GM04504 (cell line): ENCODE measurements at regions not wholly inside any gene's neighbourhood (a gene's known extent, or its start where the extent isn't known, plus 50 kb on each side); places are given as distances from the start of the nearest gene placed in this dataset.
"Not testable (repeated sequence)": the region's sequence is repeated elsewhere in the genome, so short reads cannot be mapped to it uniquely, and the experiment has no call there.

ENCODE experiments used
- DNase-seq: peaks from one replicate; pipeline ENCODE4 v3.0.0-alpha.2; 2012; ENCODE audit warnings: low read depth

DNA sequence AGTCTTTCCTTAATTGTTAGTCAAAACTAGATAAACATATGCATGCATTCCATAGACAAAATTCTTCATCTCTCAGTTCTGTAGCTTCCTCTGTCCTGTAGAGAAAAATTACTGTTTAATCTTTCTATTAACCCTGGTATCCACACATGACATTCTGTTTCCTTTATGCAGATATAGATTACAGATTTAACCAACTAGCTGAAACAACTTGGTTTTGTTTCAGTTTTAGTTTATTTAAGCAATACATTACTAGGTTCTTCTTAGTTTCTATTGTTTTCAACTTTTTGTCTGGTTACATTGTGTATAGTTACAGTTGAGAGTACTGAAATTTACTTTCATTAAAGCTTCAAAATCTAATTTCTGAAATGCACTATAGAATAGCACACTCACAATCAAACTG, 933.9 kb upstream of the EPHA5 start:
- no peak for DNase-seq

DNA sequence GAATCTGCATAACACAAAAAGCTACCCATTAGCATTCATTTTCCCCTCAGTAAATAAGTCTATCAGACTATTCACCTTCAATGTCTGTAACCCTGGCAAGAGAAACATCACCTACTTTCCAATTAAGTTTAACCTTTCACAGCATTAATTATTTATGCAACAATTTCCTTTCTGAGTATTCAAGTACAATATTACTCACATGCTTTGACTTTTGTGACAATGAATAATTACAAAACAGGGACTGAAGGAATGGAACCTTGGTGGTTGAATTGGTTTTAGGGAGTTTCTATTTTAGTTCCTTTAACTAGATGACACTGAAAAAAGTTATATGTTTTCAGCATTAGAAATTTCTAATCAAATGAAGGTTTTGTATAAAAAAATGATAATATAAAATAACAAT, 932.3 kb upstream of the EPHA5 start:
- DNase-seq: no peak

DNA sequence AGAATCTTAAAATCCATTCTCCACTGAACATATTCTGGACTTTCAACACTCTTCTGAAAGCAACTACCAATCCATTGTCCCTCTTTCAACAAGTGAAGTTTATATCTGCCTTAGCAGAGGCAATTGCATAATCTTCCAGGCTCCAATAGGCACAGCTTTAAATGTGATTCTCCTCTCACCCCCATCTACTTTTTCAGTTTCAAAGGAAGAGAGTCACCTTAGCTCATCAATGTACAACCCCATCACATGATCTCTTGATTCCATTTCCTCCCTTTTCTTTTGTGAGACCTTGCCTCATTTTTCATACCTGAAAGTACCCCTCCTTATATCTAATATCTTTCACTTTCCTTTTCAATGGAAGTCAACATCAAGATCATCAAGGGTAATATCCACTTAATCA, 921.7 kb upstream of the EPHA5 start:
- no peak for DNase-seq

DNA sequence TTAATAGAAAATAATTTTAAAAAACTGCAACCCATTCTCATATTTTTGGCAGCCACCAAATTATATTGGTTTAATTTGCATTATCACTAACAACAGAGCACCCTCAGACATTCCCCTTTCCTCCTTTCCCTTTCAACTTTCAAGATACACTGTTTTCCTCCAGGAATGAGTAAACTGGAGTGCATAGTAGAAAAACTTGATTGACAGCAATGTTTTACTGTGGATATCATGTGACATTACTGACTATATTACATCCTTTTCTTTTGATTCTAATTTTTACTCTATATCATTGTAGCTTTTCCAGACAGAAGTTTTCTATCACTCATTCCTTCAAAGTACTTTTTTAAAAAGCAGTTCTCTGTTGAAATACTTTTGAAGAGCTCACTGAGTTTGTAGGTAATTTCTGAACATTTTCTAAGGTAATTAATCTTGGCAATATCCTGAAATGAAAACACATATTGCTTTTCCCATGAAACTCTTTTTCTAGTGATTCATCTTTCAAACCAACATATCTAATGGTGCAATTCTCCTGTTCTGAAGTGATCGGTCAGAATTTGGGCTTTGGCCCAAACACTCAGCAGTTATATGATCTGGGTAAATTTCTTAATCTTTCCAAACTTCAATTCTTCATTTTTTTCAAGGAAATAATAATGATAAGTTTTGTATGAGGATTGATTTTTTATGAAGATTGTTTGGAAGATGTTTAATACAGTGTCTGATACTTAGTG, 920.4 kb upstream of the EPHA5 start:
- no peak for DNase-seq

DNA sequence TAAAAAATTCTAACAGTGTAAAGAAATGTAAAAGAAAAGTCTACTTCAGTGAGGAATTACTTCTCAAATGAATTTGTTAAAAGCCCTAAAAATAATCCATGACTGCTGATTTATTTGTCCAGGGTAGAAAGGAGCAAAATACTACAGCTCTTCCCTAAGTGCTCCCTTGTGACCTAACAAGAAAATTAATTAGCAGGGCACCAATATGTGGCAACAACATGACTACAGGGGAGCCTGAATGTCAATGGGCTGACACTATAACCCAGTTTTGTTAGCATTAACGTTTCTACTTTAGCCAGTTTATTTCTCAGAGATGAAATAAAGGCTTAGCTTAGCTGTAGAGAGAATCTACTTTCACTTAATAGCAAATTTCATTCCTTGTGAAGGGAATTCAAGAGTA, 918.9 kb upstream of the EPHA5 start:
- DNase-seq: no peak

DNA sequence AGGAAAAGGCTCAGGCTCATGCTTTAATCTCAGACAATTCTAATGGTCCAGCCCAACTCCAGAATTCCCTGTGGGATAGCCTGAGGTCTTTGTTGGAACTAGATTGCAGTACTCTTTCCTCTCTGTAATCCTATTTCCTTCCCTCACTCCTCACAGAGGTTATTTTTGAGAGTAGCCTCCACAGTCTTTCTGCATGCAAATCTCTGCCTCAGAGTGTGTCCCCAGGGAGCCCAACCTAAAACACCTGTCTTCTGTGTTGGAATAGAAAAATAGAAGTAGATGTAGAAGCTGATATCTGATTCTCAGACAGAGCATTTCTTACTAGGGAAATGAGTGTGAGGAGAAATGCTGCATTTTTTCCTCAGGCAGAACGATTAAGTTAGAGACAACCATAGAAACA, 915.5 kb upstream of the EPHA5 start:
- DNase-seq: no peak

DNA sequence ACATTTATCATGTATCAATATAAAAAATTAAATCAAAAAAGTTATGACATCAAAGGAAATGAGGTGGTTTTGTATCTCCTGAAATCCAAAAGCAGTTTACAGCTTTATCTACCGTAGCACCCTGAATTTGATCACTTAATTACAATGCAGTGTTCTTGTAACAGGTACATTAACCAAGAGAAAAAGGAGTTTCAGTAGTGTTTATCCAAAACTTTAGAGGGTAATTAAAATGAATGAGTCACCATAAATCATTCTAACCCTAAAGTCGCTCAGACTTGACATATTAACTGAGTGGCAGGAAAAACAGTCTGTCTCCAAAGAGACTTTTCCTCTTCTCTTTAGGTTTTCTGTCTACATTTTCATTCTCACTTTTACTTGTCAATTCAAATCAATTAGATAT, 907.6 kb upstream of the EPHA5 start:
- no peak for DNase-seq

DNA sequence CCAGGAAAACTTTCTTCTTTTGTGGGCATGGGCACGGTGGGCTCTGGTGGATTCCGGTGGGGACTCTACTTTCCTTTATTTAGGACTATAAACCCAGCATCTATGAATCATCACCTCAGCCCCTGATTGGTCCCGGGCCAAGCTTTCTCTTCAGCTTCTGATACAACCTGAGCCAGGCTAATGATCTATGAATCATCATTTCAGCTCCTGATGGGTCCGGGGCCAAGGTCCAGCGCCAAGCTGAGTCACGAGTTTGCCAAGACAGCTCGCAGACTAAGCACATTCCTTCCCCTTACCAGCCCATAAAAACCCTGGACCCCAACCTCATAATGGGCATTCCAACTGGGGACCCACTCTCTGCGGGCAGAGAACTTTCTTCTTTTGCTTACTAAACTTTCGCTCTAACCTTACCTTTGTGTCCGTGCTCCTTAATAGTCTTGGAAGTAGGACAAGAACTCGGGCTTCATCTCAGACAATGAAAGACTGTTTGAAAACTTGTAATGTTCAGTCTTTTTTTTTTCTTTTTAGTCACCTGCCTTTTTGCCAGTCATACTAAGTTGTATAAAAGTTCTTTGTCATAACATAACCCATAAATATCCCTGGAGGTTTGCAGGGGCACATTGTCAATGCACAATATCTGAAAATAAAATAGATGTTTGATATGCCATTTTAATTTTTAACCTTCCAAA, 904.9 kb upstream of the EPHA5 start:
- no peak for DNase-seq

DNA sequence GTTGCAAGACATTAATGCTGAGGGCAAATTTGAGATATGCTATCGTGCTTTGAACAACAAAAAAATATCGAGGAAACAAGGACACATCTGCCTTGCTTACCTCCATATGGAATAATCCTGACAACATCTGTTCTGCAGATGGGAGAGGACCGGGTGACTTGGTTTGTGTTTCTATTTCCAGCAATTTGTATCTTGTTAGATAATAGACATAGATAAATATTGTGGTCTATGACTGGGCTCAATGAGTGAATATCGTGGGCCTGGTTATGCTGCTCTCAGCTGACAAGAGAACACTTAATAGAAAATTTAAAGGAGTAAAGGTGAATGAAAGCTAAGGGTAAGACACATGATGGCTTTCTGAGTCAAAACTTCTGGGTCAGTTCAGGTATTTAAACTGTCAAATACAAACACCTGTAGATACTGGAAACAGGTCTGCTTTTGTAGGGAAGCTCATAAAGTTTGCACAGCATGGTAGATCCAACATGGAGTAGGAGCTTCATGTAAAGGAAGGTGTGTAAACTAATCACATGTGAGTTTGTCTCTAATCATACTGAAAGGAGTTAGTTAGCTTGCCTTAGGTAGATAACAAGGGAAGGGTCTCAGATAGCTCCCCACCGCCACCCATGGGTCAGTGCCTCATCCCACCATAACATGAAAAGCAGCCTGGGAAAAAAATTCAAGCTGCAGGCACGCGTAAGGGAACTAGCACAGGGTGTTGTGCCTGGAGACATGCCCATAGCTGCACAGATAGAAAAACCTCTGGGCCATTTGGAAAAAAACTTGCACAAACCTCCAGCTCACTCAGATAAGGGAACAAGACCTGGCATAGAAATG, 904.1 kb upstream of the EPHA5 start:
- DNase-seq: no peak

DNA sequence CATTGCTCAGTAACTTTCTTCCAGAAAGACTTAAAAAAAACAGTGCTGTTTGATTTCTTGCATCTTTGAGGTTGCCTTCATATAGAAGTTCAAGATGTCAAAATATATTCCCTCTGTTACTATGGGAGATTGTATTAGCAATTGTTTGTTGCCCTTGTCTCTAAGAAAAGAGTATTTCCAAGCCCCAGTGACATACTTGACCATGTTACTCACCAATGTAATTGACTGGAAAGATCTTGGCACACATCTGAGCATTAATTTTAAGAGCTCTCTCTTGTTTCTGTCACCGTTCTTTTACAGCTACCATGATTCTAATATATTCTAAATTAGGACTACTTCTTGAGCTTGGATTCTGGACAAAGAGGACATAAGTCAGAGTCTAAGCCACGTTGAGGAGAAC, 902.7 kb upstream of the EPHA5 start:
- DNase-seq: no peak

DNA sequence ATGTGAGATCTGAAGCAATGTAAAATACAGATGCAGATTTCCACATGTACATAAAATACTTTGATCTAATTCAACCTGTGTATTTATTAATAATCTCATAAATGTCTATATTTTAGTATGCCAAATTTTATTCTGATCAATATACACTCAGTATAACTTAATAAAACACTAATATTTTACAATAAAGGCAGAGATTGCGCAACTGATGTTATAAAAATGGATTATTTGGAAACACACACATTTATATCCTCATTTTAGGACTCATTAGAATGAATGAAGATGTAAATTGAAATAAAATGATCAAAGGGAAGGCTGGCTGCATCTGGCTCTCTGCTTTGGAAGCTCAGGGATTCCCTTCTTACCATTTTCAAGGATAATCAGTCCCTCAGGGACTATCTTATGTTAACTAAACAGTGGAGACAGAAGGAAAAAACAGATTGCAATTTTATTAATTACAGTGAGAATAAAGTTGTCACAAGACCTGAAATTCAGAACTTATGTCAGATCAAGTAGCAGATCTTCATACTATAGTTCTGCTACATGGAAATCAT, 900.9 kb upstream of the EPHA5 start:
- DNase-seq: no peak

DNA sequence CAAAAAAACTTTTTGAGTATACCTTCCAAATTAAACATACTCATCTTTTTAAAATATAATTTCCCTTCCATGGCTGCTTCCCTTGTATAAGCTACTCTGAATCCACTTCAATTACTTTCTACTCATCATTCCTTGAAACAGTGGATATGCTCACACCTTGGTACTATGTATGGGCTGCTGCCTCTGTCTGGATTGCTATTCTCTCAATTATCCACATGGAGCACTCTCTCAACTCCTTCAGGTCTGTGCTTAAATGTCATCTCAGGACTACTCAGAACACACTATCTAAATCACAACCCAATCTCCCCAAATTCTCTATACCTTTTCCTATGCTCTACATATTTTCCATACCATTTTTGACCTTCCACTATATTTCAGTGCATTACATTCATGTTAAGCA, 898.9 kb upstream of the EPHA5 start:
- no peak for DNase-seq

DNA sequence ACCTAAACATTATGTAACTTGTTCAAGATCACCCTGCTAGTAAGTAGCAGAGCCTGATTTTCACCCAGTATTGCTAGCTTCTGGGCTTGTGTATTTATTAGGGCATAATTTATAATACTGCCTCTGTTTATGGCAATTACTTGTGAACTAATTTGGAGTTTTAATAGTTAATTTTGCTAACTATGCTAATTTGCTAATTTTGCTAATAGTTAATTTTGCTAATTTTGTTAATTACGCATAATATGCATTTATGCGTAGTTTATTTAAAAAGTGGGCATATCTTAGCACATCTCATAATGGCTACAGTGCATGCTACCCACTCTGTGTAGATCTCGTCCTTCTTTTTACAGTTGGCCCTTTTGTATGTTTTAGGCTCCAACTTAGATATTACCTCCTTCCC, 898.1 kb upstream of the EPHA5 start:
- DNase-seq: no peak

DNA sequence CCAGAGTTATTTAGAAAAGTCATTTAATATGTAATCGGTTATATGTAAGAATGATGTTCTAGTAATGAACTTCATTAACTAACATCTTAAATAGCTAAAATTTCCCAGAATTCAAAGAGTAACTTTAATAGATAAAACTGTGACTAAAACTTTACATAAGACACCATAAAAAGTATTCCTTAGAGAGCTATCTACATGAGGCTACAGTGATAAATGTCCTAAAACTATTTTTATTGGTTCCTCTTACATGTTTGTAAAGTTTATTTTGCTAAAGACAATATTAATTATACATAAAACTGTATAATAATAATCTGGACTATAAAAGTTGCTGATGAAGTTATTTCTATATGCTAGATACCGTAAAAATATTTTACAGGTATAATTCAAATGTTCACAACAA, 897.7 kb upstream of the EPHA5 start:
- no peak for DNase-seq

DNA sequence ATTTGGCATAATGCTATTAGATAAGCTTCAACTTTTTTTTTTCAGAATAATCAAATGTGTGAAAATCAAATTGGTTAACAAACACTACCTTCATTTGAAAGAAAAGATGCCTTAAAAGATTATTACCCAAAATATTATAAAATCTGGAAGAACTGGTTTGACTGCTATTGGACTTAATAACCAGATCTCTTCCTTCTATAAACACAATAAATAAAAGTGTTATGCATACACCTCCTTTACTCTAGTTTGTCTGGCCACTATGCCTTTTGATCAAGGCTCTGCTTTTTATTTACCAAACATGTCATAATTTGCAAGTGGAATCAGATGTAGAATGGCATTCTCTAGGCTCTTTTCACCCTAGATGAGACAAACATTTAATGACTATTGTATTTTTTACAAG, 897.3 kb upstream of the EPHA5 start:
- DNase-seq: no peak

DNA sequence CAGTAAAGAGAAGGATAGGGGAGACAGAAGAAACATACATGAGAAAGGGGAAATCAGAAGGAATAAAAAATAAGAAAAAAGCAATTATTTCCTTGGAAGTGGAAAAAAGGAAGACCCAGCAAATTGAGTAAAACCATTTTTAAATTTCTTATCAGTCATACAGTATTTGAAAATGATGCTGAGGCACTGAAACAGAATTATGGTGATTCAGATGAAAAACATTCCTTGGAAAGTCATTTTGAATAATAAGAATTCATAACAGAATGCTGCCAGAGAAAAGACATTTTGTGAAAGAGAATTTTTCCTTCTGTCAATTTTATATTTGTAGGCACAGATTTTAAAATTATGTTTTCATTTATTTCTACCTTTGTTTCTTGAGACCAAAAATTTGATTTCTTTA, 895.5 kb upstream of the EPHA5 start:
- DNase-seq: no peak

DNA sequence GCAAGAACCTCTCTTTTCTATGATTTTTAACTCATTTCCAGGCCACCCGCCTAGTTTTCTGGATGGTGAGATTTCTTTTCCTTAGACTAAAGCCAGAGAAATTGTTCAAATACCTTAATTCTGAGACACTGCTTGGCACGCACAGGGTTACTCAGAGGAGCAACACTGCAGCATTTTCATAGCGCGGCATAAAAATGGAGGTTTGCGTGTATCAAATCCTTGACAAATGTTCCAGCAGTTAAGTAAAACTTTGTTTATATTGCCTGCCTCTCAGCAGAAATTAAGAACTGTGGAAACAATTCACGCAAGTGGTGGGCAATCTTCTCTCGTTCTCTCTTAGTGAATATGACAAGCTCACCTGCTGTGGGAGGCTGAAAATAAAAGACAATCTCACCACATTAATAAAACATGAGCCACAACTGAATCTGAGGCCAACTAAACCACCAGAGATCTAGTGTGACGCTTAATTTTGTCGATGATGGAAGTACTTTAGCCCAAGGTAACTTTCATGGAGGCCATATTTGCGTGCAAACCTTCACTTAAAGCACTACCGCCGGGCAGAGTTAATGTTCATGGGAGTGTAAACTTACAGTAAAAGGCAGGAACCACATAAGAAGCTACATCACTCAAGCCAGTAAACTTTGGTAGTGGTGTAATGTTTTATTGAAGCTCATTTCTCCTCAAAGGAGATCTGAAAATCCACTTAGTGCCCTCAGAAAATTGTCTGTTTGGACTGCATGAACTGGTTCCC, 894.8 kb upstream of the EPHA5 start:
- DNase-seq: no peak

DNA sequence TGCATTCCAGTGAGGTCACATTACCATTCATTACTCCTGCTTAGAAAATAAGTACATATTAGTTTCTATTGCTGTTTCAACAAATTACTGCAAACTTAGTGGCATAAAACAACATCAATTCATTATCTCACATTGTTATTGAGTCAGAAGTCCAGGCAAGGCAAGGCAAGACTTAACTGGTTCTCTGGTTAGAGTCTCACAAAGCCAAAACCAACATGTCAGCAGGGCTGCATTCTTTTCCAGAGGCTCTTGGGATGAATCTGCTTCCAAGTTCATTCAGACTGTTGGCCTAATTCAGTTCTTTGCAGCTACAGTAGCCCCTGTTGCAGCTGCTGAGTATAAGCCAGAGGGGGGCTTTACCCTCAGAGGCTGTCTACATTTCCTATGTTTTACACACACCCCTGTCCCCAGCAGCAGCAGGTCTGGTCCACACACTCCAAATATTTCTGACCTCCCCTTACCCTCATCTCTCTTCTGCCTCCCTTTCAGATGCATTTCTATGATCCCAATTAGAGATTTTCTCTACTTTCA, 892.1 kb upstream of the EPHA5 start:
- no peak for DNase-seq

DNA sequence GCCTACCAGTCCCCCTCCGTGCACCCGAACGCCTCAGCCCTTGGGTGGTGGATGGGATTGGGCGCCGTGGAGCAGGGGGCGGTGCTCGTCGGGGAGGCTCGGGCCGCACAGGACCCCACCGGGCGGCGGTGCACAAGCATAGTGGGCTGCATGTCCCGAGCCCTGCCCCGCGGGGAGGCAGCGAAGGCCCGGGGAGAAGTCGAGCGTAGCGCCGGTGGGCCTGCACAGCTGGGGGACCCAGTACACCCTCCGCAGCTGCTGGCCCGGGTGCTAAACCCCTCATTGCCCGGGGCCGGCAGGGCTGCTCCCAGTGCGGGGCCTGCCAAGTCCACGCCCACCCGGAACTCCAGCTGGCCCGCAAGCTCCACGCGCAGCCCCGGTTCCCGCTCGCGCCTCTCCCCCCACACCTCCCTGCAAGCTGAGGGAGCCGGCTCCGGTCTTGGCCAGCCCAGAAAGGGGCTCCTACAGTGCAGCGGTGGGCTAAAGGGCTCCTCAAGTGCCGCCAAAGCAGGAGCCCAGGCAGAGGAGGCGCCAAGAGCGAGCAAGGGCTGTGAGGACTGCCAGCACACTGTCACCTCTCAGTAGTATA, 891.3 kb upstream of the EPHA5 start:
- not testable (repeated sequence) for DNase-seq

DNA sequence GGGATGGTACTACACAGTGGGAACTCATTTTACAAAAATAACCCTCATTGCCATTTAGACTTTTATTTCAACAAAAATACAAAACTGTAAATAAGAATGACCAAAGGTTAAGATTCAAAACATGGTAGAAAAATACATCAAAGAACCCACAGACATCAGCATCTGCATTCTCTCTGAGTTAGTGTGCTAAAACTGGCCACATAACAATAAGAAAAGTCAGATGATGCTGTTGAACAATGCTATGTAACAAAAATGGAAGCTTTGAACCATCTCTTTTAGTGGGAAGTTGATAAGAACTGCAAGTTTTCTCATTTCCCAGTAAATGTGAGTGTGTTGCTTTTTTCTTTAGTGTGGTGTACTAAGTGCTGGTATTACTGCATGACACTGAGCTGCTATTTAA, 888.4 kb upstream of the EPHA5 start:
- no peak for DNase-seq

DNA sequence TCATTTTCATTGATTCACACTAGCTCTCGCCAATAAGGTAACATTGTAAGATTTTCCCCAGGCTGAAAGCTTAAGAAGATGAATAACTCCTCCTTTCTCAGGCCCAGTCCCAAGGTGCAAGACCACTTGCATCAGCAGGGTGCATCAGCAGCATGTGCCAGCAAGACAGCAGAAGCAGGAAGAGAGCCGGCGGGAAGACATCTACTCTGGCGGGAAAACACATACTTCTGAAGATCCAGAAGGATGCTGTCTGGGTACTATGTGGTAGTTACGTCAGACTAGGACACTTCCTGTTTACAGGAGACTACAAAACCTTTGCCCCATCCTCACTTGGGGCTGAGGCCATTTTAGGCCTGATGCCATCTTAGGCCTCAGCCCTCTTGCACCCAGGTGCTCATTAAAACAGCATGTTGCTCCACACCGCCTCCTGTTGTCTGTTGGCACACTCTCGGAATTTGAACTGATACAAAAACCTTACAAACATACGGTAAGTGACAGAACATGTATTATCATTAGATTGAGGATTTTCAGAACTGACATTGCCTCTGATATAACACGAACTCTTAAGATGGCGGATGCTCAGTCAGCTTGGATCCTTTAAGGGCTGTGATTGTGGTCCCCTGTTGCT, 886.5 kb upstream of the EPHA5 start:
- no peak for DNase-seq
